ENCODE measurements at regions not wholly inside any gene's neighbourhood (a gene's known extent, or its start where the extent isn't known, plus 50 kb on each side); places are given as distances from the start of the nearest gene placed in this dataset.
A peak's percentile ranks its signal among the peaks of the same experiment; 100 is the strongest.

GRCh38 chr4:33171873-33172525, 2451.8 kb downstream of the PCDH7 start:
- DNase-seq (ENCODE audit: low read depth): no peak

GRCh38 chr4:33176566-33176965, 2456.4 kb downstream of the PCDH7 start:
- DNase-seq (ENCODE audit: low read depth): no peak

- peak; percentile 51 for DNase-seq (ENCODE audit: low read depth)
Observed at GRCh38 chr4:33184657-33185290, 2464.6 kb downstream of the PCDH7 start.

GRCh38 chr4:33187035-33187434, 2466.9 kb downstream of the PCDH7 start:
- no peak for DNase-seq (ENCODE audit: low read depth)

- no peak for DNase-seq (ENCODE audit: low read depth)
Observed at GRCh38 chr4:33188733-33189132, 2468.6 kb downstream of the PCDH7 start.

- DNase-seq (ENCODE audit: low read depth): no peak
Observed at GRCh38 chr4:33189169-33189568, 2469.0 kb downstream of the PCDH7 start.

GRCh38 chr4:33193109-33193508, 2472.9 kb downstream of the PCDH7 start:
- DNase-seq (ENCODE audit: low read depth): no peak

GRCh38 chr4:33200377-33200776, 2480.2 kb downstream of the PCDH7 start:
- no peak for DNase-seq (ENCODE audit: low read depth)

- DNase-seq (ENCODE audit: low read depth): peak; percentile 8
Observed at GRCh38 chr4:33218238-33218637, 2498.1 kb downstream of the PCDH7 start.

GRCh38 chr4:33226133-33226532, 2506.0 kb downstream of the PCDH7 start:
- no peak for DNase-seq (ENCODE audit: low read depth)

- DNase-seq (ENCODE audit: low read depth): no peak
Observed at GRCh38 chr4:33226783-33227182, 2506.6 kb downstream of the PCDH7 start.

GRCh38 chr4:33255094-33255493, 2534.9 kb downstream of the PCDH7 start:
- no peak for DNase-seq (ENCODE audit: low read depth)

- DNase-seq (ENCODE audit: low read depth): no peak
Observed at GRCh38 chr4:33255507-33255906, 2535.3 kb downstream of the PCDH7 start.

GRCh38 chr4:33262824-33263223, 2542.7 kb downstream of the PCDH7 start:
- DNase-seq (ENCODE audit: low read depth): peak; percentile 95

- DNase-seq (ENCODE audit: low read depth): no peak
Observed at GRCh38 chr4:33268776-33269175, 2548.6 kb downstream of the PCDH7 start.

GRCh38 chr4:33270403-33270802, 2550.2 kb downstream of the PCDH7 start:
- DNase-seq (ENCODE audit: low read depth): no peak

- DNase-seq (ENCODE audit: low read depth): no peak
Observed at GRCh38 chr4:33272722-33273121, 2552.6 kb downstream of the PCDH7 start.

- DNase-seq (ENCODE audit: low read depth): no peak
Observed at GRCh38 chr4:33283818-33284217, 2563.6 kb downstream of the PCDH7 start.

GRCh38 chr4:33296876-33297455, 2576.8 kb downstream of the PCDH7 start:
- DNase-seq (ENCODE audit: low read depth): no peak

GRCh38 chr4:33302321-33302720, 2582.2 kb downstream of the PCDH7 start:
- DNase-seq (ENCODE audit: low read depth): peak; percentile 11

GRCh38 chr4:33306131-33306530, 2586.0 kb downstream of the PCDH7 start:
- DNase-seq (ENCODE audit: low read depth): no peak

- DNase-seq (ENCODE audit: low read depth): peak; percentile 50
Observed at GRCh38 chr4:33316033-33316432, 2595.9 kb downstream of the PCDH7 start.

GRCh38 chr4:33316578-33316977, 2596.4 kb downstream of the PCDH7 start:
- DNase-seq (ENCODE audit: low read depth): no peak

GRCh38 chr4:33323393-33323792, 2603.2 kb downstream of the PCDH7 start:
- peak; percentile 58 for DNase-seq (ENCODE audit: low read depth)
